HG02678 (cell line): ENCODE measurements at regions not wholly inside any gene's neighbourhood (a gene's known extent, or its start where the extent isn't known, plus 50 kb on each side); places are given as distances from the start of the nearest gene placed in this dataset.
"Not testable (repeated sequence)": the region's sequence is repeated elsewhere in the genome, so short reads cannot be mapped to it uniquely, and the experiment has no call there.

Source experiments
- ATAC-seq: cut with Tn5 transposase; IDR thresholded peaks from one replicate; pipeline ENCODE4 v1.9.1; 2021; ENCODE audit warnings: mild to moderate bottlenecking, moderate library complexity; ENCODE audit not compliant: unreplicated experiment

GRCh38 chr2:91497129-91498064 is 2805.9 kb downstream of the RPIA start:
- ATAC-seq, result not testable (repeated sequence)

DNA sequence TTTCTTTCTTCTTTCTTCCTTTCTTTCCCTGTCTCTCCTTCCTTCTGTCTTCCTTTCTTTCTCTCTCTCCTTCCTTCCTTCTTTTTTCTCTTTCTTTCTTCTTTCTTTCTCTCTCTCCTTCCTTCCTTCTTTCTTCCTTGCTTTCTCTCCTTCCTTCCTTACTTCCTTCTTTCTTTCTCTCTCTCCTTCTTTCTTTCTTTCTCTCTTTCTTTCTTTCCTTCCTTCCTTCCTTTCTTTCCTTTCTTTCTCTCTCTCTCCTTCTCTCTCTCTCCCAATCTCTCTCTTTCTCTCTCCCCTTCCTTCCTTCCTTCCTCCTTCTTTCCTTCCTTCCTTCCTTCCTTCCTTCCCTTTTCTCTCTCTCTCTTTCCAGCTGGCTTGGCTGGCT is 2806.6 kb downstream of the RPIA start:
- not testable (repeated sequence) for ATAC-seq

- ATAC-seq, result not testable (repeated sequence)
Measured at GRCh38 chr2:91498513-91499250, 2807.2 kb downstream of the RPIA start.

GRCh38 chr2:91499431-91500050 is 2808.1 kb downstream of the RPIA start:
- not testable (repeated sequence) for ATAC-seq

- not testable (repeated sequence) for ATAC-seq
Measured at GRCh38 chr2:91500246-91500977, 2808.9 kb downstream of the RPIA start.

- ATAC-seq, result not testable (repeated sequence)
Measured at GRCh38 chr2:91500978-91501310, 2809.5 kb downstream of the RPIA start.

- ATAC-seq, result not testable (repeated sequence)
Measured at GRCh38 chr2:91501481-91502080, 2810.1 kb downstream of the RPIA start.

DNA sequence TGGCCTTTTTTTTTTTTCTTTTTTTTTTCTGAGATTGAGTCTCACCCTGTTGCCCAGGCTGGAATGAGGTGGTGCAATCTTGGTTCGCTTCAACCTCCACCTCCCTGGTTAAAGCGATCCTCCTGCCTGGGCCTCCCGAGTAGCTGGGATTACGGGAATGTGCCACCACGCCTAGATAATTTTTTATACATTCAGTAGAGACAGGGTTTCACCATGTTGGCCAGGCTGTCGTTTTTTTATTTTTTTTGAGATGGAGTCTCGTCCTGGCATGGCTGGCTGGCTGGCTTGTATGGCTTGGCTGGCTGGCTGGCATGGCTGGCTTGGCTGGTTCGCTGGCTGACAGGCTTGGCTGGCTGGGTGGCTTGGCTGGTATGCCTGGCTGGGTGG is 2812.1 kb downstream of the RPIA start:
- ATAC-seq, result not testable (repeated sequence)

- ATAC-seq, result not testable (repeated sequence)
Measured at GRCh38 chr2:91503959-91504741, 2812.7 kb downstream of the RPIA start.

DNA sequence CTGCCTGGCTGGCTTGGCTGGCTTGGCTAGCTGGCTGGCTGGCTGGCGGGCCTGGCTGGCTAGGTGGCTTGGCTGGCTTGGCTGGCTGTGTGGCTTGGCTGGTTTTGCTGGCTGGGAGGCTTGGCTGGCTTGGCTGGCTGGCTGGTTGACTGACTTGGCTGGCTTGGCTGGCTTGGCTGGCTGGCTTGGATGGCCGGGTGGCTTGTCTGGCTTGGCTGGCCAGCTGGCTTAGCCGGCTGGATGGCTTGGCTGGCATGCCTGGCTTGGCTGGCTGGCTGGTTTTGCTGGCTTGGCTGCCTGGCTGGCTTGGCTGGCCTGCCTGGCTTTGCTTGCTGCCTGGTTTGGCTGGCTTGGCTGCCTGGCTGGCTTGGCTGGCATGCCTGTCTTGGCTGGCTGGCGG is 2817.3 kb downstream of the RPIA start:
- ATAC-seq, result not testable (repeated sequence)

- not testable (repeated sequence) for ATAC-seq
Measured at GRCh38 chr2:91509276-91509675, 2817.8 kb downstream of the RPIA start.

GRCh38 chr2:91511166-91511565 is 2819.7 kb downstream of the RPIA start:
- ATAC-seq, result not testable (repeated sequence)

GRCh38 chr2:91515966-91516365 is 2824.5 kb downstream of the RPIA start:
- ATAC-seq, result not testable (repeated sequence)

DNA sequence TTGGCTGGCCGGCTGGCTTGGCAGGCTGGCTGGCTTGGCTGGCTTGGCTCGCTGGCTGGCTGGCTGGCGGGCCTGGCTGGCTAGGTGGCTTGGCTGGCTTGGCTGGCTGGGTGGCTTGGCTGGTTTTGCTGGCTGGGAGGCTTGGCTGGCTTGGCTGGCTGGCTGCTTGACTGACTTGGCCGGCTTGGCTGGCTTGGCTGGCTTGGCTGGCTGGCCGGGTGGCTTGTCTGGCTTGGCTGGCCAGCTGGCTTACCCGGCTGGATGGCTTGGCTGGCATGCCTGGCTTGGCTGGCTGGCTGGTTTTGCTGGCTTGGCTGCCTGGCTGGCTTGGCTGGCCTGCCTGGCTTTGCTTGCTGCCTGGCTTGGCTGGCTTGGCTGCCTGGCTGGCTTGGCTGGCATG is 2825.2 kb downstream of the RPIA start:
- ATAC-seq, result not testable (repeated sequence)

GRCh38 chr2:91517846-91518245 is 2826.4 kb downstream of the RPIA start:
- ATAC-seq, result not testable (repeated sequence)

DNA sequence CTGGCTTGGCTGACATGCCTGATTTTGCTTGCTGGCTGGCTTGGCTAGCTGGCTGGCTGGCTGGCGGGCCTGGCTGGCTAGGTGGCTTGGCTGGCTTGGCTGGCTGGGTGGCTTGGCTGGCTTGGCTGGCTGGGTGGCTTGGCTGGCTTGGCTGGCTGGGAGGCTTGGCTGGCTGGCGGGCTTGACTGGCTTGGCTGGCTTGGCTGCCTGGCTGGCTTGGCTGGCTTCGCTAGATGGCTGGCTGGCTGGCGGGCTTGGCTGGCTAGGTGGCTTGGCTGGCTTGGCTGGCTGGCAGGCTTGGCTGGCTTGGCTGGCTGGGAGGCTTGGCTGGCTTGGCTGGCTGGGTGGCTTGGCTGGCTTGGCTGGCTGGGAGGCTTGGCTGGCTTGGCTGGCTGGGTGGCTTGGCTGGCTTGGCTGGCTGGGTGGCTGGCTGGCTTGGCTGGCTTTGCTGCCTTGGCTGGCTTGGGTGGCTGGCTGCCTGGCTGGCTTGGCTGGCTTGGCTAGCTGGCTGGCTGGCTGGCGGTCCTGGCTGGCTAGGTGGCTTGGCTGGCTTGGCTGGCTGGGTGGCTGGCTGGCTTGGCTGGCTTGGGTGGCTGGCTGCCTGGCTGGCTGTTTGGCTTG is 2827.0 kb downstream of the RPIA start:
- not testable (repeated sequence) for ATAC-seq

DNA sequence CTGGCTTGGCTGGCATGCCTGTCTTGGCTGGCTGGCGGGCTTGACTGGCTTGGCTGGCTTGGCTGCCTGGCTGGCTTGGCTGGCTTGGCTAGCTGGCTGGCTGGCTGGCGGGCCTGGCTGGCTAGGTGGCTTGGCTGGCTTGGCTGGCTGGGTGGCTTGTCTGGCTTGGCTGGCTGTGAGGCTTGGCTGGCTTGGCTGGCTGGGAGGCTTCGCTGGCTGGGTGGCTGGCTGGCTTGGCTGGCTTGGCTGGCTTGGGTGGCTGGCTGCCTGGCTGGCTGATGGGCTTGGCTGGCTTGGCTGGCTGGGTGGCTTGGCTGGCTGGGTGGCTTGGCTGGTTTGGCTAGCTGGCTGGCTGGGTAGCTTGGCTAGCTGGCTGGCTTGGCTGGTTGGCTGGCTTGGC is 2827.9 kb downstream of the RPIA start:
- not testable (repeated sequence) for ATAC-seq

DNA sequence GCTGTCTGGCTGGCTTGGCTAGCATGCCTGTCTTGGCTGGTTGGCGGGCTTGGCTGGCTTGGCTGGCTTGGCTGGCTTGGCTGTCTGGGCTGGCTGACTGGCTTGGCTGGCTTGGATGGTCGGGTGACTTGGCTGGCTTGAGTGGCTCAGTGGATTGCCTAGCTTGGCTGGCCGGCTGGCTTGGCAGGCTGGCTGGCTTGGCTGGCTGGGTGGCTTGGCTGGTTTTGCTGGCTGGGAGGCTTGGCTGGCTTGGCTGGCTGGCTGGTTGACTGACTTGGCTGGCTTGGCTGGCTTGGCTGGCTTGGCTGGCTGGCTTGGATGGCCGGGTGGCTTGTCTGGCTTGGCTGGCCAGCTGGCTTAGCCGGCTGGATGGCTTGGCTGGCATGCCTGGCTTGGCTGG is 2828.4 kb downstream of the RPIA start:
- not testable (repeated sequence) for ATAC-seq

DNA sequence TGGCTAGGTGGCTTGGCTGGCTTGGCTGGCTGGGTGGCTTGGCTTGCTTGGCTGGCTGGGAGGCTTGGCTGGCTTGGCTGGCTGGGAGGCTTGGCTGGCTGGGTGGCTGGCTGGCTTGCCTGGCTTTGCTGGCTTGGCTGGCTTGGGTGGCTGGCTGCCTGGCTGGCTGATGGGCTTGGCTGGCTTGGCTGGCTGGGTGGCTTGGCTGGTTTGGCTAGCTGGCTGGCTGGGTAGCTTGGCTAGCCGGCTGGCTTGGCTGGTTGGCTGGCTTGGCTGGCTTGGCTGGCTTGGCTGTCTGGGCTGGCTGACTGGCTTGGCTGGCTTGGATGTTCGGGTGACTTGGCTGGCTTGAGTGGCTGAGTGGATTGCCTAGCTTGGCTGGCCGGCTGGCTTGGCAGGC is 2829.1 kb downstream of the RPIA start:
- ATAC-seq, result not testable (repeated sequence)
